Neural progenitor cell (in vitro differentiated cells): ENCODE measurements at regions not wholly inside any gene's neighbourhood (a gene's known extent, or its start where the extent isn't known, plus 50 kb on each side); places are given as distances from the start of the nearest gene placed in this dataset.

Source experiments
- CTCF ChIP-seq: fragments of 200-600 bp; sonication (generic); IDR thresholded peaks from 2 replicates; pipeline ENCODE4 v1.5.1; 2017; ENCODE audit warnings: antibody characterized with exemption, mild to moderate bottlenecking
- EZH2 ChIP-seq: fragments of 200-600 bp; sonication (generic); IDR thresholded peaks from 2 replicates; pipeline ENCODE4 v1.6.1; 2017; ENCODE audit warnings: antibody characterized with exemption, mild to moderate bottlenecking, moderate library complexity
- EZH2phosphoT487 ChIP-seq: fragments of 200-600 bp; sonication (generic); IDR thresholded peaks from 2 replicates; pipeline ENCODE4 v1.6.1; 2017; ENCODE audit warnings: antibody characterized with exemption

GRCh38 chr3:22141769-22142168 lies 390.8 kb upstream of the ZNF385D start:
- TF ChIP-seq EZH2phosphoT487 (no peak), CTCF (no peak), EZH2 (no peak)
